GM12878 (cell line): ENCODE measurements at regions not wholly inside any gene's neighbourhood (a gene's known extent, or its start where the extent isn't known, plus 50 kb on each side); places are given as distances from the start of the nearest gene placed in this dataset.

ENCODE experiments used
- ATAC-seq: fragments of 200-7000 bp; cut with Tn5 transposase; 3 replicates; pipeline ENCODE4 v1.9.1; 2020; ENCODE audit warnings: mild to moderate bottlenecking, moderate library complexity
- BruUV-seq: library from RNA; stranded (reverse); fragments of 400-500 nt; replicated peaks from 2 replicates; lab custom pipeline; 2021; lab: Mats Ljungman, UMichigan
- CTCF ChIA-PET: fragments of 300-600 bp; sonication (Branson Sonifier 250); formaldehyde crosslinking; extraction: SDS; loops from one replicate; lab custom pipeline; 2021; ENCODE audit warnings: inconsistent platforms; lab: Yijun Ruan, JAX
- POLR2A ChIA-PET: fragments of 350-600 bp; formaldehyde crosslinking; extraction: SDS; loops from one replicate; lab custom pipeline; 2021; ENCODE audit warnings: inconsistent platforms; lab: Charles Lee
- RAD21 ChIA-PET: fragments of 300-600 bp; sonication (Branson Sonifier 250); formaldehyde crosslinking; loops from one replicate; lab custom pipeline; 2023; ENCODE audit warnings: antibody characterized with exemption; ENCODE audit not compliant: unreplicated experiment; lab: Charles Lee
- SMC1A ChIA-PET: fragments of 300-600 bp; sonication (Branson Sonifier 250); formaldehyde crosslinking; loops from one replicate; lab custom pipeline; 2023; ENCODE audit not compliant: unreplicated experiment, uncharacterized antibody; lab: Charles Lee
- DNase-seq: peaks from one replicate; pipeline ENCODE4 v3.0.0-alpha.2; 2011; ENCODE audit warnings: low read depth, low spot score
- FAIRE-seq: peaks from 3 replicates; lab custom pipeline; 2011; peaks lifted over from hg19 to GRCh38; lab: Jason Lieb, UNC
- H2AFZ ChIP-seq: 2 replicates; pipeline ENCODE4 v1.6.0; 2011; ENCODE audit warnings: low read depth, low read length, control low read depth; ENCODE audit not compliant: control insufficient read depth
- H3K27ac ChIP-seq: 2 replicates; pipeline ENCODE4 v1.5.1; 2011; ENCODE audit warnings: control low read depth; ENCODE audit not compliant: control insufficient read depth, insufficient read depth
- H3K27me3 ChIP-seq, 2 experiments: replicated peaks in 1 of 2; 2 replicates each; pipeline versions ENCODE4 v1.6.0 to v1.6.1; 2011; ENCODE audit warnings: low read length in 1 of 2; ENCODE audit not compliant: control insufficient read depth in 2 of 2, insufficient read depth in 2 of 2
- H3K36me3 ChIP-seq, 2 experiments: 2 replicates each; pipeline ENCODE4 v1.5.1; 2011; ENCODE audit warnings: low read length in 1 of 2; ENCODE audit not compliant: control insufficient read depth in 2 of 2, insufficient read depth in 2 of 2
- H3K4me1 ChIP-seq: 2 replicates; pipeline ENCODE4 v1.6.1; 2011; ENCODE audit warnings: mild to moderate bottlenecking, low read length, moderate library complexity, mixed read lengths; ENCODE audit not compliant: control insufficient read depth, insufficient read depth
- H3K4me2 ChIP-seq: 2 replicates; pipeline ENCODE4 v1.6.0; 2011; ENCODE audit warnings: control low read depth; ENCODE audit not compliant: control insufficient read depth, insufficient read depth
- H3K4me3 ChIP-seq: fragments of 200-600 bp; sonication (generic); 2 replicates; pipeline ENCODE4 v1.5.1; 2016
- H3K79me2 ChIP-seq: 2 replicates; pipeline ENCODE4 v1.6.0; 2011; ENCODE audit warnings: low read length; ENCODE audit not compliant: control insufficient read depth, insufficient read depth
- H3K9ac ChIP-seq: 2 replicates; pipeline ENCODE4 v1.8.0; 2011; ENCODE audit warnings: low read length, control low read depth, mixed read lengths; ENCODE audit not compliant: control insufficient read depth, insufficient read depth
- H3K9me3 ChIP-seq: replicated peaks from 3 replicates; pipeline ENCODE4 v1.5.1; 2011; ENCODE audit warnings: mild to moderate bottlenecking, low read length; ENCODE audit not compliant: control insufficient read depth, insufficient read depth
- H4K20me1 ChIP-seq: 2 replicates; pipeline ENCODE4 v1.6.0; 2011; ENCODE audit not compliant: control insufficient read depth, insufficient read depth
- CHD4 ChIP-seq: fragments of 200-600 bp; sonication (generic); IDR thresholded peaks from 2 replicates; pipeline ENCODE4 v1.6.1; 2016; ENCODE audit warnings: mild to moderate bottlenecking
- ETV6 ChIP-seq, 2 experiments: fragments of 450-650 bp in 1 of 2; IDR thresholded peaks in 1 of 2; conservative IDR thresholded peaks in 1 of 2; 2 replicates each; pipeline ENCODE4 v1.6.1; 2014; ENCODE audit warnings: antibody characterized with exemption in 1 of 2, borderline replicate concordance in 1 of 2, low read depth in 1 of 2, mild to moderate bottlenecking in 1 of 2, moderate library complexity in 1 of 2
- IKZF1 ChIP-seq: fragments of 450-650 bp; conservative IDR thresholded peaks from 2 replicates; pipeline ENCODE4 v1.6.1; 2017; ENCODE audit warnings: antibody characterized with exemption, mild to moderate bottlenecking
- JUND ChIP-seq: IDR thresholded peaks from 2 replicates; pipeline ENCODE4 v1.6.1; 2012; ENCODE audit warnings: low read depth, mild to moderate bottlenecking, low read length, improper control_type of control experiment, moderate library complexity
- PRDM15 ChIP-seq: fragments of 450-650 bp; formaldehyde crosslinking; IDR thresholded peaks from 2 replicates; pipeline ENCODE4 v1.4.0; 2020; ENCODE audit warnings: mild to moderate bottlenecking, moderate library complexity
- SIX5 ChIP-seq: IDR thresholded peaks from 2 replicates; pipeline ENCODE4 v1.6.1; 2011; ENCODE audit warnings: mild to moderate bottlenecking, low read depth, low read length, moderate library complexity; ENCODE audit not compliant: severe bottlenecking
- SP1 ChIP-seq: IDR thresholded peaks from one replicate; pipeline ENCODE4 v1.6.1; 2011; ENCODE audit warnings: low read depth, low read length
- SREBF2 ChIP-seq: IDR thresholded peaks from 2 replicates; pipeline ENCODE4 v1.6.1; 2012; ENCODE audit warnings: mild to moderate bottlenecking, low read length
- TCF3 ChIP-seq: IDR thresholded peaks from 2 replicates; pipeline ENCODE4 v1.6.1; 2012; ENCODE audit warnings: low read depth, mild to moderate bottlenecking, low read length, borderline replicate concordance; ENCODE audit not compliant: insufficient read depth
- in situ Hi-C: fragments of 300-500 bp; cut with MboI; formaldehyde crosslinking; loops from 9 replicates; pipeline ENCODE4 v1.14.3; 2018; ENCODE audit warnings: mixed read lengths
- intact Hi-C: fragments of 100-400 bp; cut with micrococcal nuclease; formaldehyde crosslinking; loops from one replicate; pipeline ENCODE4 v1.14.2; 2022; ENCODE audit not compliant: unreplicated experiment

- Histone ChIP-seq H3K9me3 (no peaks in the 10 kb centered on the region), H3K4me2 (no peak overlapping the region), H3K36me3 (no peaks in the 10 kb centered on the region), H2AFZ (no peak overlapping the region), H3K79me2 (no peaks in the 10 kb centered on the region), H3K9ac (no peak overlapping the region), H3K27me3 (no peaks in the 10 kb centered on the region), H4K20me1 (no peaks in the 10 kb centered on the region), H3K27ac (no peak overlapping the region), H3K4me1 (no peaks in the 10 kb centered on the region), H3K4me3 (no peak overlapping the region)
- DNase-seq: no peak
- no TSS peak for BruUV-seq
- ChIA-PET RAD21 (no interaction called here), POLR2A (no interaction called here), SMC1A (no interaction called here), CTCF (interaction anchor here (1.1 kb wide), 1 partner anchor 11 kb away, joined by 3 read pairs; no protein-coding TSS in a partner anchor)
- TF ChIP-seq TCF3: no peak
- no peak for TF ChIP-seq SP1
- TF ChIP-seq CHD4: no peak
- TF ChIP-seq ETV6 (conservative IDR thresholded peaks at IDR 0.05 in 1 of 2, IDR thresholded peaks at IDR 0.05 in 1 of 2; ENCODE audit: borderline replicate concordance in 1 of 2, low read depth in 1 of 2): no peak
- no peak for TF ChIP-seq PRDM15 (CRISPR knock-in tag)
- no peak for TF ChIP-seq IKZF1
- no peak for TF ChIP-seq JUND
- no peak for TF ChIP-seq SIX5
- no peak for TF ChIP-seq SREBF2
- ATAC-seq: no peak
- in situ Hi-C loops (no loop called here), intact Hi-C loops (no loop called here)
- FAIRE-seq: no peak
Observed at GRCh38 chr2:5851410-5851809, 159.2 kb downstream of the SOX11 start.
